GM12892 (cell line): ENCODE measurements at regions not wholly inside any gene's neighbourhood (a gene's known extent, or its start where the extent isn't known, plus 50 kb on each side); places are given as distances from the start of the nearest gene placed in this dataset.
A peak's percentile ranks its signal among the peaks of the same experiment; 100 is the strongest.

Experiments
- DNase-seq: peaks from one replicate; pipeline ENCODE4 v3.0.0; 2011; ENCODE audit not compliant: insufficient read length
- FAIRE-seq: peaks from 2 replicates; lab custom pipeline; 2011; peaks lifted over from hg19 to GRCh38; lab: Jason Lieb, UNC
- POLR2A ChIP-seq: IDR thresholded peaks from 2 replicates; pipeline ENCODE4 v1.6.1; 2011; ENCODE audit warnings: low read depth, low read length, control low read depth
- POLR2AphosphoS5 ChIP-seq: IDR thresholded peaks from 2 replicates; pipeline ENCODE4 v1.6.1; 2011; ENCODE audit warnings: low read depth, low read length, control low read depth
- TAF1 ChIP-seq: IDR thresholded peaks from 2 replicates; pipeline ENCODE4 v1.6.1; 2011; ENCODE audit warnings: low read depth, mild to moderate bottlenecking, control low read depth, low read length, borderline replicate concordance

- FAIRE-seq (no peak), DNase-seq (no peak)
- TF ChIP-seq TAF1 (no peak), POLR2AphosphoS5 (no peak), POLR2A (no peak)
Observed at GRCh38 chr15:95254263-95254662, 1022.9 kb downstream of the MCTP2 start.

DNA sequence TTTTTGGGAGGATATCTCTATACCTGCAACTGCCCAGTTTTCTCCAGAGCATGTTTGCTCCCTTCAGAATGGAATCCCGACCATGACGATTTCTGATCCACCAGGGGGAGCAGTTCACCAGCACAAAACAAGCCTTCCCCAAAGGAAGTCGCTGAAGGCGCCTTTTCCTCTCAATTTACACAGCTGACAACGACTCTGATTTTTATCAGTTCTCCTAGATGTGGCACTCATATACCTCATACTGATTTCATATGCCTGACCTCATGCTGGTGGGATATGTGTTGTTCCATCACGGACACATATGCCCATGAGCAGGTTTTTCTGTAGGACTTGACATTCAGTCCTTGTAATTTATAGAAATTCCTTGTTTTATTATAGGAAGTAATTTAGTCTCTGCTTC is 1028.2 kb downstream of the MCTP2 start:
- peak; percentile 67 for FAIRE-seq
- TF ChIP-seq POLR2A, result no peak
- TF ChIP-seq POLR2AphosphoS5, result no peak
- no peak for TF ChIP-seq TAF1
- DNase-seq, result peak; percentile 3

DNA sequence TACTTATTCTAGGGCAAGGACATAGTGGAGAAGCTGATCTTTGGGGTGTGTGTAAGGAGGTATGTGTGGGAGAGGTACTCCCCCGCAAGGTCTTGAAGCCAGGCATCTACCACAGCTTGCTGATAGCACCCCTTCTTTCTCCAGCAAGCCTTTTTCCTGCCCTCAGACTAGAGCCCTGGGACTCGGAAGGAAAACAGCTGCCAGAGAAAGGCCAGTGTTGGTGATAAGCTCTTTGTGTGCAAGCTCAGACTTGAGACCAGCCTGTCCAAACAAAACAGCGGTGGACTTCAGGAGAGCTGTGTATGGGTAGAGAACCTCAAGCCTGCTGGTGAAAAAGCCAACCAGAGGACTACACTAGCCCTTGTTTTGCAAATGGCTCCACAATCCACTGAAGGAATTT is 1028.6 kb downstream of the MCTP2 start:
- no peak for FAIRE-seq
- DNase-seq, result no peak
- TF ChIP-seq TAF1 (no peak), POLR2AphosphoS5 (no peak), POLR2A (no peak)

DNA sequence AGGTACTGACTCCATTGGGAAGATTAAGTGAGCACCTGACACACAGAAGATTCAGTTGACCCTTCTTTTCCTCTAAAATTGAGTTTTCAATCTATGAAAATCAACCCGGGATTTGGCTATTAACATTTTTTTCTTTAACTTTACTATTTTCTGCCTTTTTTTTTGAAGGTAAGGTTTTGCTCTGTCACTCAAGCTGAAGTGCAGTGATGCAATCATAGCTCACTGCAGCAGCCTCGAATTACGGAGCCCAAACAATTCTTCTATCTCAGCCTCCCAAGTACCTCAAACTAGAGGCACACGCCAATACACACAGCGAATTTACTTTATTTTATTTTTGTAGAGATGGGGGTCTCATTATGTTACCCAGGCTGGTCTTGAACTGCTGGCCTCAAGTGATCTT is 1029.5 kb downstream of the MCTP2 start:
- TF ChIP-seq TAF1 (no peak), POLR2AphosphoS5 (no peak), POLR2A (no peak)
- DNase-seq (no peak), FAIRE-seq (no peak)

GRCh38 chr15:95261546-95261945 is 1030.2 kb downstream of the MCTP2 start:
- TF ChIP-seq POLR2AphosphoS5, result no peak
- FAIRE-seq, result no peak
- DNase-seq, result no peak

- FAIRE-seq (no peak), DNase-seq (no peak)
- no peak for TF ChIP-seq TAF1
- TF ChIP-seq POLR2A, result no peak
- TF ChIP-seq POLR2AphosphoS5, result no peak
Observed at GRCh38 chr15:95261968-95262367, 1030.6 kb downstream of the MCTP2 start.

- TF ChIP-seq POLR2A (no peak), POLR2AphosphoS5 (no peak), TAF1 (no peak)
- FAIRE-seq (no peak), DNase-seq (no peak)
Observed at GRCh38 chr15:95262866-95263564, 1031.7 kb downstream of the MCTP2 start.

- FAIRE-seq (no peak), DNase-seq (no peak)
- TF ChIP-seq POLR2A (no peak), POLR2AphosphoS5 (no peak), TAF1 (no peak)
Observed at GRCh38 chr15:95263751-95264150, 1032.4 kb downstream of the MCTP2 start.

DNA sequence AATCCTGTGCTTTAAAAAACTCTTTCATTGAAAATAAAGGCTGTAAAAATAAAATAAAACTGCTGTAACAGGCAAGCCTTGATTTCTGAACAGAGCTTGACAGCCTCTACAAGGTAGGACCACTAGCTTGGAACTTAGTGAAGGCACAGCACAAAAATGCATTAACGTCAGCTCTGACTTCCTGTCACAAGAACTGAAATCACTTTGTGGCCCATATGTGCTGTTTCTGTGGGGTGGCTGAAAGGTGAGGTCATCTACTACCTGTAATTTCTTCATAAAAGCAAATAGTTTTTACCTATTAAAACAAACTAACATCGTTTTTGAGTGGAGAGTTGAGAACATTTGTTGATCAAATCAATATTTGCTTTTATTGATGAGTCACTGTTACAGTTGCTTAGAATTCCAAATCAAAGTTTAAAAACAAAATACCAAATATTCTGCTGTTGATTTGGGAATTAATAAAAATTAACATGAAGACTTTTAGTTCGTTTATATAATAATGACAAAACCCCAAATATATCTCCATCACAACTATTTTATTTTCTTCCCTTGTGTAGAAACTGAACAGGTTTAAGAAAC is 1034.1 kb downstream of the MCTP2 start:
- no peak for FAIRE-seq
- no peak for DNase-seq
- TF ChIP-seq TAF1 (no peak), POLR2AphosphoS5 (no peak), POLR2A (no peak)

- no peak for DNase-seq
- no peak for FAIRE-seq
- TF ChIP-seq POLR2A (no peak), TAF1 (no peak), POLR2AphosphoS5 (no peak)
Observed at GRCh38 chr15:95266451-95267061, 1035.2 kb downstream of the MCTP2 start.

GRCh38 chr15:95267481-95267880 is 1036.1 kb downstream of the MCTP2 start:
- DNase-seq, result no peak
- FAIRE-seq, result no peak
- no peak for TF ChIP-seq TAF1
- no peak for TF ChIP-seq POLR2AphosphoS5
- no peak for TF ChIP-seq POLR2A
